Vagina (tissue), 2 donors: ENCODE measurements at regions not wholly inside any gene's neighbourhood (a gene's known extent, or its start where the extent isn't known, plus 50 kb on each side); places are given as distances from the start of the nearest gene placed in this dataset.
"Not testable (repeated sequence)": the region's sequence is repeated elsewhere in the genome, so short reads cannot be mapped to it uniquely, and the experiment has no call there.

ENCODE experiments used
- DNase-seq, 2 donors: peaks; one replicate each; pipeline ENCODE4 v3.0.0-alpha.2; 2017; ENCODE audit errors: extremely low spot score in 2 of 2
- H3K27ac ChIP-seq: fragments of 200-600 bp; sonication (generic); one replicate; pipeline ENCODE4 v1.5.1; 2019
- H3K27me3 ChIP-seq: fragments of 200-600 bp; sonication (generic); one replicate; pipeline ENCODE4 v1.5.1; 2019
- H3K36me3 ChIP-seq, 2 donors: fragments of 200-600 bp; sonication (generic); one replicate each; pipeline ENCODE4 v1.5.1; 2017 to 2019
- H3K4me1 ChIP-seq: fragments of 200-600 bp; sonication (generic); one replicate; pipeline ENCODE4 v1.5.1; 2019
- H3K4me3 ChIP-seq, 2 donors: fragments of 200-600 bp; sonication (generic); 1 replicate in 1 of 2; 2 replicates in 1 of 2; pipeline ENCODE4 v1.5.1; 2016 to 2019
- H3K9me3 ChIP-seq: fragments of 200-600 bp; sonication (generic); one replicate; pipeline ENCODE4 v1.5.1; 2019
- CTCF ChIP-seq, 3 experiments: fragments of 450-650 bp in 2 of 3; fragments of 200-600 bp in 1 of 3; sonication (generic) in 1 of 3; IDR thresholded peaks; one replicate each; pipeline ENCODE4 v1.5.1; 2017 to 2019; ENCODE audit warnings: antibody characterized with exemption in 3 of 3, mild to moderate bottlenecking in 2 of 3, moderate library complexity in 2 of 3
- POLR2A ChIP-seq, 2 donors: fragments of 450-650 bp; IDR thresholded peaks; one replicate each; pipeline ENCODE4 v1.6.1; 2017; ENCODE audit warnings: antibody characterized with exemption in 2 of 2, mild to moderate bottlenecking in 2 of 2, moderate library complexity in 2 of 2
- POLR2AphosphoS5 ChIP-seq, 2 donors: sonication (generic); formaldehyde crosslinking; IDR thresholded peaks; one replicate each; pipeline ENCODE4 v1.9.0; 2017; ENCODE audit warnings: antibody characterized with exemption in 2 of 2, mild to moderate bottlenecking in 2 of 2, low read depth in 1 of 2; ENCODE audit not compliant: insufficient read depth in 1 of 2
- intact Hi-C: fragments of 100-400 bp; cut with DNase I; formaldehyde crosslinking; loops from one replicate; pipeline ENCODE4 v1.15.1; 2023

- H3K4me1 ChIP-seq: no peaks in the 10 kb centered on the region
- no peaks in the 10 kb centered on the region for H3K36me3 ChIP-seq
- H3K27me3 ChIP-seq: no peaks in the 10 kb centered on the region
- H3K4me3 ChIP-seq: no peak overlapping the region
- no peaks in the 10 kb centered on the region for H3K9me3 ChIP-seq
- H3K27ac ChIP-seq: no peak overlapping the region
- TF ChIP-seq CTCF (IDR thresholded peaks at IDR 0.05): no peak
- TF ChIP-seq POLR2AphosphoS5 (IDR thresholded peaks at IDR 0.05; ENCODE audit: insufficient read depth in 1 of 2, low read depth in 1 of 2): no peak
- TF ChIP-seq POLR2A (IDR thresholded peaks at IDR 0.05): no peak
- intact Hi-C loops: no loop called here
- DNase-seq: no peak
These were observed 404.0 kb upstream of the FAM174A start for GRCh38 chr5:100131161-100131560.

- intact Hi-C loops: no loop called here
- no peak for DNase-seq
- Histone ChIP-seq H3K4me3 (no peak overlapping the region), H3K27me3 (no peaks in the 10 kb centered on the region), H3K4me1 (no peaks in the 10 kb centered on the region), H3K9me3 (no peaks in the 10 kb centered on the region), H3K36me3 (no peaks in the 10 kb centered on the region), H3K27ac (no peak overlapping the region)
- TF ChIP-seq CTCF (IDR thresholded peaks at IDR 0.05) (no peak), POLR2A (IDR thresholded peaks at IDR 0.05) (no peak), POLR2AphosphoS5 (IDR thresholded peaks at IDR 0.05; ENCODE audit: insufficient read depth in 1 of 2, low read depth in 1 of 2) (no peak)
These were observed 404.9 kb upstream of the FAM174A start for GRCh38 chr5:100130307-100130706.

GRCh38 chr5:100119903-100120302 lies 415.3 kb upstream of the FAM174A start:
- Histone ChIP-seq H3K27me3 (no peaks in the 10 kb centered on the region), H3K36me3 (no peaks in the 10 kb centered on the region), H3K4me1 (no peaks in the 10 kb centered on the region), H3K9me3 (no peaks in the 10 kb centered on the region), H3K4me3 (no peak overlapping the region), H3K27ac (no peak overlapping the region)
- no peak for DNase-seq
- TF ChIP-seq POLR2A (IDR thresholded peaks at IDR 0.05) (no peak), CTCF (IDR thresholded peaks at IDR 0.05) (no peak), POLR2AphosphoS5 (IDR thresholded peaks at IDR 0.05; ENCODE audit: insufficient read depth in 1 of 2, low read depth in 1 of 2) (no peak)
- intact Hi-C loops: no loop called here

- Histone ChIP-seq H3K9me3 (no peaks in the 10 kb centered on the region), H3K36me3 (no peaks in the 10 kb centered on the region), H3K27me3 (no peaks in the 10 kb centered on the region), H3K4me3 (no peak overlapping the region), H3K27ac (no peak overlapping the region), H3K4me1 (no peaks in the 10 kb centered on the region)
- intact Hi-C loops: no loop called here
- DNase-seq: no peak
- TF ChIP-seq POLR2AphosphoS5 (IDR thresholded peaks at IDR 0.05; ENCODE audit: insufficient read depth in 1 of 2, low read depth in 1 of 2) (no peak), CTCF (IDR thresholded peaks at IDR 0.05) (no peak), POLR2A (IDR thresholded peaks at IDR 0.05) (no peak)
These were observed 424.7 kb upstream of the FAM174A start for GRCh38 chr5:100110497-100110896.

- H3K4me1 ChIP-seq: no peaks in the 10 kb centered on the region
- no peaks in the 10 kb centered on the region for H3K9me3 ChIP-seq
- no peaks in the 10 kb centered on the region for H3K36me3 ChIP-seq
- no peaks in the 10 kb centered on the region for H3K27me3 ChIP-seq
- intact Hi-C loops: no loop called here
- H3K27ac ChIP-seq: no peak overlapping the region
- no peak for DNase-seq
- no peak for TF ChIP-seq CTCF (IDR thresholded peaks at IDR 0.05)
- no peak for TF ChIP-seq POLR2AphosphoS5 (IDR thresholded peaks at IDR 0.05; ENCODE audit: insufficient read depth in 1 of 2, low read depth in 1 of 2)
- TF ChIP-seq POLR2A (IDR thresholded peaks at IDR 0.05): no peak
- H3K4me3 ChIP-seq: no peak overlapping the region
These were observed 426.3 kb upstream of the FAM174A start for GRCh38 chr5:100108883-100109282.

- not testable (repeated sequence) for H3K9me3 ChIP-seq, H3K4me3 ChIP-seq, H3K36me3 ChIP-seq
These were observed 431.5 kb upstream of the FAM174A start for GRCh38 chr5:100103592-100104119.

GRCh38 chr5:100101466-100101865 lies 433.7 kb upstream of the FAM174A start:
- H3K4me1 ChIP-seq, H3K9me3 ChIP-seq, H3K36me3 ChIP-seq, intact Hi-C loops, H3K27ac ChIP-seq, H3K4me3 ChIP-seq, DNase-seq, H3K27me3 ChIP-seq: not testable (repeated sequence)

More at GRCh38 chr5:100103592-100104119, 431.5 kb upstream of the FAM174A start:
- H3K4me1 ChIP-seq, DNase-seq, H3K27ac ChIP-seq, intact Hi-C loops, H3K27me3 ChIP-seq: not testable (repeated sequence)

GRCh38 chr5:100096328-100096727 lies 438.8 kb upstream of the FAM174A start:
- intact Hi-C loops, DNase-seq, H3K27ac ChIP-seq, H3K36me3 ChIP-seq, H3K27me3 ChIP-seq, H3K4me3 ChIP-seq, H3K4me1 ChIP-seq, H3K9me3 ChIP-seq: not testable (repeated sequence)
